ENCODE measurements at regions not wholly inside any gene's neighbourhood (a gene's known extent, or its start where the extent isn't known, plus 50 kb on each side); places are given as distances from the start of the nearest gene placed in this dataset.

- TF ChIP-seq SIN3A (IDR thresholded peaks at IDR 0.05; ENCODE audit: borderline replicate concordance, low read depth, low read length): no peak
- TF ChIP-seq, protein P1, sequence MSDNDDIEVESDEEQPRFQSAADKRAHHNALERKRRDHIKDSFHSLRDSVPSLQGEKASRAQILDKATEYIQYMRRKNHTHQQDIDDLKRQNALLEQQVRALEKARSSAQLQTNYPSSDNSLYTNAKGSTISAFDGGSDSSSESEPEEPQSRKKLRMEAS (IDR thresholded peaks at IDR 0.05; ENCODE audit: low read depth): no peak
- TF ChIP-seq EP300 (IDR thresholded peaks at IDR 0.05; ENCODE audit: borderline replicate concordance in 1 of 2, low read depth in 1 of 2, low read length in 1 of 2): no peak
- TF ChIP-seq CHD2 (IDR thresholded peaks at IDR 0.05; ENCODE audit: low read length, partially characterized antibody): no peak
- TF ChIP-seq, protein P2, sequence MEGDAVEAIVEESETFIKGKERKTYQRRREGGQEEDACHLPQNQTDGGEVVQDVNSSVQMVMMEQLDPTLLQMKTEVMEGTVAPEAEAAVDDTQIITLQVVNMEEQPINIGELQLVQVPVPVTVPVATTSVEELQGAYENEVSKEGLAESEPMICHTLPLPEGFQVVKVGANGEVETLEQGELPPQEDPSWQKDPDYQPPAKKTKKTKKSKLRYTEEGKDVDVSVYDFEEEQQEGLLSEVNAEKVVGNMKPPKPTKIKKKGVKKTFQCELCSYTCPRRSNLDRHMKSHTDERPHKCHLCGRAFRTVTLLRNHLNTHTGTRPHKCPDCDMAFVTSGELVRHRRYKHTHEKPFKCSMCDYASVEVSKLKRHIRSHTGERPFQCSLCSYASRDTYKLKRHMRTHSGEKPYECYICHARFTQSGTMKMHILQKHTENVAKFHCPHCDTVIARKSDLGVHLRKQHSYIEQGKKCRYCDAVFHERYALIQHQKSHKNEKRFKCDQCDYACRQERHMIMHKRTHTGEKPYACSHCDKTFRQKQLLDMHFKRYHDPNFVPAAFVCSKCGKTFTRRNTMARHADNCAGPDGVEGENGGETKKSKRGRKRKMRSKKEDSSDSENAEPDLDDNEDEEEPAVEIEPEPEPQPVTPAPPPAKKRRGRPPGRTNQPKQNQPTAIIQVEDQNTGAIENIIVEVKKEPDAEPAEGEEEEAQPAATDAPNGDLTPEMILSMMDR (IDR thresholded peaks at IDR 0.05): no peak
These were observed 144.3 kb upstream of the PIK3R1 start for GRCh38 chr5:68071282-68071632.
